ENCODE measurements at regions not wholly inside any gene's neighbourhood (a gene's known extent, or its start where the extent isn't known, plus 50 kb on each side); places are given as distances from the start of the nearest gene placed in this dataset.

GRCh38 chr10:88023676-88024075 lies 160.3 kb downstream of the PTEN start:
- no peak for DNase-seq (ENCODE audit: low spot score)

- no peak for DNase-seq (ENCODE audit: low spot score)
Observed at GRCh38 chr10:88026031-88026430, 162.6 kb downstream of the PTEN start.

DNA sequence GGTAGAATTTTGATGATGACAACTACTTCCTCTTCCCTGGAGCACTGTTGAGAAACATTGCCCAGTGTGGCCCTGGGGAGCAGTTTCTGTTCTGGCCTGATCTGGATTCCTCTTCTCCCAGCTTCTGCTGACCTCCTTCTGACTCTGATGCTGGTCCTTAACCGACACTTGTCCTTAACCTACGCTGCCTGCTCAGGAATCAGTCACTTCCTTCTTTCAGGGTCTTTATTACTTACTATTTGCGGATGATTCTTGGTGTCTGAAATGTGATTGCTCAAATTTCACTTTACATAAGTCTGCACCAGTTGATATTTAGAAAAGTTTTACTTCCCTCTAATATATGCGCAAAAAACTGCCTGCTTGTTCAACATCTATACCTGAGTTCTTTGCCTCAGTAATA lies 164.1 kb downstream of the PTEN start:
- DNase-seq (ENCODE audit: low spot score): no peak

DNA sequence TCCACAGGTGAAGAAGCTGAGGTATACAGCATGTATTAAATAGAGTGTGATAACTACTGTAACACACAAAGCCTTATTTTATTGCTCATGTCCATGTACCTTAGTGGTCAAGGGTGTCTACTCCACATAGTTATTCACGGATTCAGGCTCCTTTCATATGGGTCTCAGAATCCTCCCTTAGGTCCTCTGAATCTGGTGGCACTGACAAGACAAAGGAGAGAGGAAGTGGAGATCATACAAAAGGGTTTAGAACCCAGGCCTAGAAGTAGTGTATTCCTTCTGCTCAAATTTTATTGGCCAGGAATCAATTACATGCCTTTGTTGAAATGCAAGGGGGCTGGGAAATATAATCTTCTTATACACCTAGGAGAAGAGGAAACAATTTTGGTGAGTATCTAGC lies 164.6 kb downstream of the PTEN start:
- DNase-seq (ENCODE audit: low spot score): no peak

DNA sequence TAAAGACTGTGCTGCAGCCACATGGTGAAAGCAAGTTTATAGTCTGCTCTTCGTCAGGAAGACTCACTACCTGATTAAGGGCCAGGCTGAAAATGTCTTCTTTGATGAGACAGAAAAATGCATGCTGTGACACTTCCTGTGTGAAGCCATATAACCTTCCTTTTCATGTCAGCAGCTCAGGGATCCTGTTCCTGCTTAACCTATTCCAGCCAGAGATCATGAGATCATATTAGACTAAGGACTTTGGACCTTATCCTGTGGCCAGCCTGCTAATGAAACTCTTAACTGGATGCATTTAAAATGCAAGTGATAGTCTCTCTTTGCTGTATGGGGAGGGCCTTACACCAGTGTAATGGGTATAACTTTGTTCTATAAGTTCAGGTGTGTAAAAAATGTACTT lies 165.2 kb downstream of the PTEN start:
- peak; percentile 33 for DNase-seq (ENCODE audit: low spot score)

- DNase-seq (ENCODE audit: low spot score): no peak
Observed at GRCh38 chr10:88032566-88032965, 169.1 kb downstream of the PTEN start.

GRCh38 chr10:88033385-88033784 lies 170.0 kb downstream of the PTEN start:
- no peak for DNase-seq (ENCODE audit: low spot score)

DNA sequence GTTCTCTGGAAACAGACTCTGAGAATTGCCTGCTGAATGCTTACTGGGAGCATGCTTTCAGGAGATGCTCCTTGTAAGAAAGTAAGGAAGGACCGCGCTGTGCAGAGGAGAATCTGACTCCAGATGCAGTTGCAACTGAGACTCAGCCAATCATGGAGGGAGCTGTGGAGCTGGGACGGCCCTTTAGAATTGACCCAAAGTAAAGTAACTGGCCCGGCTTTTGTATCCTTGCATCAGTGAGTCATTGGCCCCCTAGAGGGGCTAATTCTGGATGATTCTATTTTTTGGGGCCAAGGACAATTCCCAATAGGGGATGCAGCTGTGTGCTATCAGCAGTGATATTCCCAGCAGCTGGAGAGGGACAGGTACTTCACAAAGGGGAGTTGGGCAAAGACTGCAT lies 170.4 kb downstream of the PTEN start:
- no peak for DNase-seq (ENCODE audit: low spot score)

DNA sequence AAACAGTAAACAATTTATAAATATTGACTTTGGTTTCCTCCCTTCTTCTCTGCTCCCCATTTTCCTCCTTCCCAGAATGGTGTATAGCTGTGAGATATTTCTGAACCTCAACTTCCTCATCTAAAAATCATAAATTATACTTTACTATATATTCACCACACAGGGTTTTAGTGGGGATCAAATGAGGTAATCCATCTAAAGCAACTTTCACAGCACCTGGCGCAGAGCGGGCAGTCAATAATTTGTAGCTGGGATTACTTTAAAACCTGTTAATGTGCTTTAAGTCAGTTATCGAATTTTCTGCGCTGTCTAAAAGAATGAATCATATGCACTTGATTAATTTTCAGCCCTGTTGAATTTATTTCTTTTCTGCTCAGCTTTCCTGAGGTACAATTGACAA lies 172.7 kb downstream of the PTEN start:
- DNase-seq (ENCODE audit: low spot score): no peak

DNA sequence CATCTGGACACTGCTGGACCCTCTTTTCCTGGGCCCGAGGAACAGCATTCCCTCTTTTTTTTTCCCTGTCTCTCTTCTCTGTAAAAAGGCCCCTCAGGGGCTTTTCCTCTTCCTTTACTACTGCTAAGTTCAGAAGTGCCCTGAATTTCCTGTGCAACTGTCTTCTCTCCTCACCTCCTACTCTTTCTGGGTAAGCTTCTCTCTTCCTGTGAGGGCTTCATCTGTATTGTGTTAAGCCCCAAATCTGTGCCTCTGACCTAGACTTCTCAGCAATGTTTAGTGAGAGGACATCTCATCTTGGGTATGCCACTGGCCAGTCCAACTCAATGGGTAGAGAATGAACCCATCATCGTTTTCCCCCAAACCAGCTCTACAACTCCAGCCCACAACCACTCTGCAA lies 174.2 kb downstream of the PTEN start:
- DNase-seq (ENCODE audit: low spot score): no peak

DNA sequence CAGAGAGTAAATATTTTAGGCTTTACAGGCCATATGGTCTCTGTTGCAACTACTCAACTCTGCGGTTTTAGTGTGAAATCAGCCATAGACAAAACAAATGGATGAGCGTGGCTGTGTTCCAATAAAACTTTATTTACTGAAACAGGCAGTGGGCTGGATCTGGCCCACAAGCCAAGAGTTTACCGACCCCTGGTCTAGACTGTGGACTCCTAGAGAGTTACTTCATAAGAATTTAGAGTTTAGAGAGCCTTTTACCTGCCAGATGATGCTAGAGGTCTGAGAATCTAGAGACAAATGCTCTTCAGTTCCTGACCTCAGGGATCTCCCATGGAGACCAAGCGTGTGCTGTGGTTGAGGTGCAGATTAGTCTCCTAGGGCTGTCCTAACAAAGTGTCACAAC lies 174.8 kb downstream of the PTEN start:
- DNase-seq (ENCODE audit: low spot score): no peak

- DNase-seq (ENCODE audit: low spot score): no peak
Observed at GRCh38 chr10:88039496-88040200, 176.2 kb downstream of the PTEN start.

GRCh38 chr10:88041243-88042159 lies 178.1 kb downstream of the PTEN start:
- no peak for DNase-seq (ENCODE audit: low spot score)

DNA sequence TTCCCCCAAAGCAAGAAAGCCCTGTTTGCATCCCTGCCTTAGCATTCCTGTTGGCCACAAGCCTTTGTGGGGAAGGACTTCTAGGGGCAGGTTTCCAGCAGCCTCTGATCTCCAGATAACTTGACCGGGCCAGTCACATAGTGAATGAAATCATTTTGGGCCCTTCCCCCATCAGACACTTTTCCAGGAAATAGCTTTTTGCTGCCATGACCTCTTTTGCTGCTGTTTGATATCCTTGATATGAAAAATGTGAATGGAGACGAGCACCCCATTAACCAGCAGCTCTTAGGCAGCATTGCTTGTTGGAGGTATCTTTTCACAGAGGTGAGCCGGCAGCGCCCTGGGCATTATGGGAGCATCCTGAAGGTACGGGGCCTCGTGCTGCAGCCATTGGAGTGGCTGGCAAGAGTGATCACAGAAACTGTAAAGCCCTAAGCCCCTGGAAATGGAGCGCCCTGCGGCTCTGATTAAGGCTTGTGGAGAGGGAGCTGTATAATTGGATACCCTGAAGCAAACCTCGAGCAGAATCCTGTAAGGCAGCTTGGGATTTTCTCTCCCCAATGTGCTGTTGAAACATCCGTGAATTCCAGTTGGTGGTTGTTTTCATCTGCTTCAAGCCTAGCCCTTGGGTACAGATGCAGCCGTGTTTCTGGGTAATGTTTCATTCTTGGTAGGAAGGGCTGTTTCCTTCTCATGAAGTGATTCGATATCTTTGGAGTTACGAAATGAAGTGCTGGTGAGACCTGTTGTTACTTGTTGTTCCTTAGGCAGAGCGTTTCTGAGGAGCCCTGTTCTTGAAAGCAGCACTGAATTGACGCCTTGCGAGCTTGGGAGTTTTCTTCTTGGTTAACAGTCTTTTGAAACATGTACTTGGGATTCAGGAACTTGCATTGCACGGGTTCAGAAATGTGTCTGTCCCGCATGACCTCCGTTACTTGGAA lies 179.0 kb downstream of the PTEN start:
- no peak for DNase-seq (ENCODE audit: low spot score)

DNA sequence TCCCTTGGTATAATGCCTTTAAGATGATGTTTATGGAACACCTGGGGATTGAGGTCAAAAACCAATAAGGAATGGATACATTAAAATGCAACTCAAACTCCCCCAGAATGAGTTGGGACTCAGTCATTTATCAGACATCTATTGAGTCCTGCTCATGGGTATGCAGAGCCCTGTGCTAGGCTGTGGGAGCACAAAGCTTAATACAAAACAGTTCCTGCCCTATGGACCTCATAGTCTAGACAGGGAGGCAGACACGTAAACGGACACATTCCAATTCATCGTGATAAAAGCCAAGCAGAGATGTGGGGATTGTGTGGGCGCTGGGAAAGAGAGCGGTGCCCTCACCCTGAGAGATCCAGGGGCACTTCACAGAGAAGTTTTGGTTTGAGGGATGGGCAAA lies 181.7 kb downstream of the PTEN start:
- DNase-seq (ENCODE audit: low spot score): no peak

DNA sequence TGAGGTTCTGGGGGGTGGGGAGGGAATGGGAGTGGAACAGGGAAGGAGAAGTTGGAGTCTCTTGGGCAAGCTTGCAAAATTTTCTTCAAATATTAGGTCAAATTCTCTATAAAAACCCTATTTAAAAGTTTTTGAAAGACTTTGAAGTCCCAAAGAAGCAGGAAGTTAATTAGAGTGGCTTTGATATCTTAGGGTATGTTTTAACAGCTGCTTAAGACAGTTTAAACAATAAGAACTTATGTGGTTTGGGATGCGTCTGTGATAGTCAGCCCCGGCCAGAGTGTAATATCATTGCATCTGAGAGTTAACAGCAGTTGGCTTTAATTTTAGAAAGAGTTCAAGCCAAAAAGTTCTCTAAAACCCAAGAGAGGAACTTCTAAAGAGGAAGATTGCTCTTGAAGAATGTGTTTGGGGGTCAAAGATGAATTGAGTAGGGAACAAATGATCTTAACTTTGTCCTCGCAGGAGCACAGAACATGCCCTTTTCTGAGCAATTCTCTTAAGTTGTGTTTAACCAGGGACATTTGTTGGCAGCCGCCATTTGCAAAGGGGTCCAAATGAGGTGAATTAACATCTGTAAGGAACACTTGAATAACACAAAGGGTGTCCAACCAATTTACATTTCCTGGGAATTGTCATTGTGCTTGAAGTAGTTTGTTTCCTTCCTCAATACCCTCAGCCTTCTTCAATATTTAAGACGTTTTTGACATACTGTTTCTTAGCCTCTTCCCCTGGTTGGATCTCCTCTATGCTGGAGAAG lies 182.4 kb downstream of the PTEN start:
- DNase-seq (ENCODE audit: low spot score): no peak

DNA sequence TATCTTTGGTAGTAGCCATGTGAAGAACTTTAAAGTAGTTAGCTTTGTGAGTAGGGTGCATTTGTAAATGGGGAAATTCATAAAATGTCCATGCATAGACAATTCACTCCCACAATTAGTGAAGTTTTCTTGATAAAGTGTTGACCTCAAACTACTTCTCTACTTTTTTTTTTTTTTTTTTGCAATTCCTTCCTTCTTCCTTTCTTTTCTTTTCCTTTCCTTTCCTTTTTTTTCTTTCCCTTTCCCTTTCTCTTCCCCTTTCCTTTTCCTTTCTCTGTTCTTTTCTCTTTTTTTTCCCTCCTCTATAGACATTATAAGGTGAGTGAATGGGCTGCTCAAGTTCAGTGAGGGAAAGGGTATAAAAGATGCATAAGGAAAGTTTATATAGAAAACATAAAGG lies 184.2 kb downstream of the PTEN start:
- no peak for DNase-seq (ENCODE audit: low spot score)

- no peak for DNase-seq (ENCODE audit: low spot score)
Observed at GRCh38 chr10:88048312-88048711, 184.9 kb downstream of the PTEN start.

GRCh38 chr10:88049204-88049603 lies 185.8 kb downstream of the PTEN start:
- no peak for DNase-seq (ENCODE audit: low spot score)

DNA sequence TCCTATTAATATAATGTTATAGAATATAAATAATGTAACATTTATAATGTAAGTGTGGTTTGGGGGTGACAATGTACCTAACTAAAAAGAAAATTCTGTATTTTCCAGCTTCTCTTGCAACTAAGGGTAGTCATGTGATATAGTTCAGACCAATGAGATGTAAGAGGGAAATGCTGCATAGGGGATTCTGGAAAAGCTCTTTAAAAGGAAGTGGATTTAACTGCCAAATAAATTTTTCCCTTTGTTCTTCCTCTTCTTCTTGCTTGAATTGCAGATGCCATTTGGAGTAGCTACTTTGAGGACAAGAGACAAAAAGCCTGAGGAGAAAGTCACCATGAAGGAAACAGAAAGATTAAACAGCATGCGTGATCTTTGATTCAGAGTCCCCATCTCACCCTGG lies 194.3 kb downstream of the PTEN start:
- DNase-seq (ENCODE audit: low spot score): no peak

- DNase-seq (ENCODE audit: low spot score): no peak
Observed at GRCh38 chr10:88058750-88059149, 195.3 kb downstream of the PTEN start.

GRCh38 chr10:88059190-88059589 lies 195.8 kb downstream of the PTEN start:
- DNase-seq (ENCODE audit: low spot score): no peak

All from HuH-7.5 (cell line).